HCT116 (cell line): ENCODE measurements at regions not wholly inside any gene's neighbourhood (a gene's known extent, or its start where the extent isn't known, plus 50 kb on each side); places are given as distances from the start of the nearest gene placed in this dataset.
"Not testable (repeated sequence)": the region's sequence is repeated elsewhere in the genome, so short reads cannot be mapped to it uniquely, and the experiment has no call there.

Source experiments
- CTCF ChIP-seq, 3 experiments: fragments of 200-600 bp in 1 of 3; sonication (generic) in 1 of 3; IDR thresholded peaks in 2 of 3; conservative IDR thresholded peaks in 1 of 3; 2 replicates each; pipeline ENCODE4 v1.5.1; 2012 to 2017; ENCODE audit warnings: low read depth in 2 of 3, low read length in 2 of 3, antibody characterized with exemption in 1 of 3, borderline replicate concordance in 1 of 3, control low read depth in 1 of 3, mild to moderate bottlenecking in 1 of 3, mixed read lengths in 1 of 3, mixed run types in 1 of 3, moderate library complexity in 1 of 3; ENCODE audit not compliant: insufficient read depth in 1 of 3
- JUND ChIP-seq: IDR thresholded peaks from 2 replicates; pipeline ENCODE4 v1.6.1; 2012
- POLR2A ChIP-seq: IDR thresholded peaks from 2 replicates; pipeline ENCODE4 v1.7.0; 2011; ENCODE audit warnings: borderline replicate concordance; ENCODE audit not compliant: insufficient read depth, insufficient read length; ENCODE audit errors: extremely low read depth
- YY1 ChIP-seq: IDR thresholded peaks from 2 replicates; pipeline ENCODE4 v1.6.1; 2011; ENCODE audit warnings: low read length, low read depth, moderate library complexity, mild to moderate bottlenecking; ENCODE audit not compliant: insufficient replicate concordance; ENCODE audit errors: extremely low read depth
- ZFX ChIP-seq: fragments of 450-650 bp; IDR thresholded peaks from 2 replicates; pipeline ENCODE4 v1.6.1; 2017

- TF ChIP-seq JUND; CTCF (IDR thresholded peaks at IDR 0.05 in 2 of 3, conservative IDR thresholded peaks at IDR 0.05 in 1 of 3; ENCODE audit: borderline replicate concordance in 1 of 3, insufficient read depth in 1 of 3, low read depth in 2 of 3, low read length in 2 of 3); POLR2A; YY1; ZFX: not testable (repeated sequence)
Observed at GRCh38 chrX:115359508-115359907, 70.0 kb downstream of the LUZP4 start.
